ENCODE measurements at regions not wholly inside any gene's neighbourhood (a gene's known extent, or its start where the extent isn't known, plus 50 kb on each side); places are given as distances from the start of the nearest gene placed in this dataset.

DNA sequence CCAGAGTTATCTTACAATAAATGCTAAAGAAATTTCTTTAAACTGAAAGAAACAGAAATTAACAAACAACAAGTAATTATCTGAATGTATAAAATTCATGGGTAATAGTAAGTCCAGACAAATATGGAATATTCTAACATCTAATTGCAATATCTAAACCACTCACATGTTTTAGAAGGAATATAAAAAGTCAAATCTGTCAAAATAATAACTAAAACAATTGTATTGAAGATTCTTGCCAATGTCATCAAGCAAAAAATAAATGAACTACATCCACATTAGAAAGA is 942.9 kb upstream of the PCDH20 start:
- TF ChIP-seq ZBTB7A (IDR thresholded peaks at IDR 0.05; ENCODE audit: low read depth): no peak
- TF ChIP-seq TEAD4 (IDR thresholded peaks at IDR 0.05): no peak
- TF ChIP-seq, protein P1, sequence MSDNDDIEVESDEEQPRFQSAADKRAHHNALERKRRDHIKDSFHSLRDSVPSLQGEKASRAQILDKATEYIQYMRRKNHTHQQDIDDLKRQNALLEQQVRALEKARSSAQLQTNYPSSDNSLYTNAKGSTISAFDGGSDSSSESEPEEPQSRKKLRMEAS (IDR thresholded peaks at IDR 0.05): no peak
- no peak for TF ChIP-seq EGR1 (IDR thresholded peaks at IDR 0.05)
- TF ChIP-seq, protein P2, sequence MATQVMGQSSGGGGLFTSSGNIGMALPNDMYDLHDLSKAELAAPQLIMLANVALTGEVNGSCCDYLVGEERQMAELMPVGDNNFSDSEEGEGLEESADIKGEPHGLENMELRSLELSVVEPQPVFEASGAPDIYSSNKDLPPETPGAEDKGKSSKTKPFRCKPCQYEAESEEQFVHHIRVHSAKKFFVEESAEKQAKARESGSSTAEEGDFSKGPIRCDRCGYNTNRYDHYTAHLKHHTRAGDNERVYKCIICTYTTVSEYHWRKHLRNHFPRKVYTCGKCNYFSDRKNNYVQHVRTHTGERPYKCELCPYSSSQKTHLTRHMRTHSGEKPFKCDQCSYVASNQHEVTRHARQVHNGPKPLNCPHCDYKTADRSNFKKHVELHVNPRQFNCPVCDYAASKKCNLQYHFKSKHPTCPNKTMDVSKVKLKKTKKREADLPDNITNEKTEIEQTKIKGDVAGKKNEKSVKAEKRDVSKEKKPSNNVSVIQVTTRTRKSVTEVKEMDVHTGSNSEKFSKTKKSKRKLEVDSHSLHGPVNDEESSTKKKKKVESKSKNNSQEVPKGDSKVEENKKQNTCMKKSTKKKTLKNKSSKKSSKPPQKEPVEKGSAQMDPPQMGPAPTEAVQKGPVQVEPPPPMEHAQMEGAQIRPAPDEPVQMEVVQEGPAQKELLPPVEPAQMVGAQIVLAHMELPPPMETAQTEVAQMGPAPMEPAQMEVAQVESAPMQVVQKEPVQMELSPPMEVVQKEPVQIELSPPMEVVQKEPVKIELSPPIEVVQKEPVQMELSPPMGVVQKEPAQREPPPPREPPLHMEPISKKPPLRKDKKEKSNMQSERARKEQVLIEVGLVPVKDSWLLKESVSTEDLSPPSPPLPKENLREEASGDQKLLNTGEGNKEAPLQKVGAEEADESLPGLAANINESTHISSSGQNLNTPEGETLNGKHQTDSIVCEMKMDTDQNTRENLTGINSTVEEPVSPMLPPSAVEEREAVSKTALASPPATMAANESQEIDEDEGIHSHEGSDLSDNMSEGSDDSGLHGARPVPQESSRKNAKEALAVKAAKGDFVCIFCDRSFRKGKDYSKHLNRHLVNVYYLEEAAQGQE (IDR thresholded peaks at IDR 0.05; ENCODE audit: low read depth): no peak
- TF ChIP-seq TCF12 (IDR thresholded peaks at IDR 0.05; ENCODE audit: low read depth): no peak
- no peak for TF ChIP-seq FOXM1 (IDR thresholded peaks at IDR 0.05; ENCODE audit: borderline replicate concordance, low read depth)
- no peak for TF ChIP-seq EP300 (IDR thresholded peaks at IDR 0.05; ENCODE audit: borderline replicate concordance)
- no peak for TF ChIP-seq RAD21 (IDR thresholded peaks at IDR 0.05; ENCODE audit: low read depth)
- no peak for TF ChIP-seq YY1 (IDR thresholded peaks at IDR 0.05; ENCODE audit: low read depth)
- TF ChIP-seq, protein P3, sequence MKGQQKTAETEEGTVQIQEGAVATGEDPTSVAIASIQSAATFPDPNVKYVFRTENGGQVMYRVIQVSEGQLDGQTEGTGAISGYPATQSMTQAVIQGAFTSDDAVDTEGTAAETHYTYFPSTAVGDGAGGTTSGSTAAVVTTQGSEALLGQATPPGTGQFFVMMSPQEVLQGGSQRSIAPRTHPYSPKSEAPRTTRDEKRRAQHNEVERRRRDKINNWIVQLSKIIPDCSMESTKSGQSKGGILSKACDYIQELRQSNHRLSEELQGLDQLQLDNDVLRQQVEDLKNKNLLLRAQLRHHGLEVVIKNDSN (IDR thresholded peaks at IDR 0.05): no peak
- TF ChIP-seq NFIC (IDR thresholded peaks at IDR 0.05): no peak
- no peak for TF ChIP-seq CEBPB (IDR thresholded peaks at IDR 0.05)
- TF ChIP-seq CREB1 (IDR thresholded peaks at IDR 0.05; ENCODE audit: low read depth): no peak
- no peak for TF ChIP-seq TAF1 (IDR thresholded peaks at IDR 0.05; ENCODE audit: low read depth)

- TF ChIP-seq RAD21 (IDR thresholded peaks at IDR 0.05; ENCODE audit: low read depth): peak; percentile 97
- no peak for TF ChIP-seq TEAD4 (IDR thresholded peaks at IDR 0.05)
Observed at GRCh38 chr13:62357887-62358645, 942.4 kb upstream of the PCDH20 start.

GRCh38 chr13:62356977-62357376 is 941.3 kb upstream of the PCDH20 start:
- no peak for TF ChIP-seq EP300 (IDR thresholded peaks at IDR 0.05; ENCODE audit: borderline replicate concordance)
- no peak for TF ChIP-seq TEAD4 (IDR thresholded peaks at IDR 0.05)
- TF ChIP-seq ZBTB7A (IDR thresholded peaks at IDR 0.05; ENCODE audit: low read depth): no peak
- TF ChIP-seq NFIC (IDR thresholded peaks at IDR 0.05): no peak
- TF ChIP-seq TAF1 (IDR thresholded peaks at IDR 0.05; ENCODE audit: low read depth): no peak
- TF ChIP-seq YY1 (IDR thresholded peaks at IDR 0.05; ENCODE audit: low read depth): no peak
- TF ChIP-seq TCF12 (IDR thresholded peaks at IDR 0.05; ENCODE audit: low read depth): no peak
- TF ChIP-seq, protein P1 (IDR thresholded peaks at IDR 0.05): no peak
- no peak for TF ChIP-seq CEBPB (IDR thresholded peaks at IDR 0.05)
- TF ChIP-seq, protein P2 (IDR thresholded peaks at IDR 0.05; ENCODE audit: low read depth): no peak
- no peak for TF ChIP-seq FOXM1 (IDR thresholded peaks at IDR 0.05; ENCODE audit: borderline replicate concordance, low read depth)
- no peak for TF ChIP-seq RAD21 (IDR thresholded peaks at IDR 0.05; ENCODE audit: low read depth)
- TF ChIP-seq, protein P3 (IDR thresholded peaks at IDR 0.05): no peak
- no peak for TF ChIP-seq EGR1 (IDR thresholded peaks at IDR 0.05)
- TF ChIP-seq CREB1 (IDR thresholded peaks at IDR 0.05; ENCODE audit: low read depth): no peak

GRCh38 chr13:62337109-62337880 is 921.6 kb upstream of the PCDH20 start:
- TF ChIP-seq CEBPB (IDR thresholded peaks at IDR 0.05) (no peak), EP300 (IDR thresholded peaks at IDR 0.05; ENCODE audit: borderline replicate concordance) (no peak)
- TF ChIP-seq, protein P1 (IDR thresholded peaks at IDR 0.05): no peak

DNA sequence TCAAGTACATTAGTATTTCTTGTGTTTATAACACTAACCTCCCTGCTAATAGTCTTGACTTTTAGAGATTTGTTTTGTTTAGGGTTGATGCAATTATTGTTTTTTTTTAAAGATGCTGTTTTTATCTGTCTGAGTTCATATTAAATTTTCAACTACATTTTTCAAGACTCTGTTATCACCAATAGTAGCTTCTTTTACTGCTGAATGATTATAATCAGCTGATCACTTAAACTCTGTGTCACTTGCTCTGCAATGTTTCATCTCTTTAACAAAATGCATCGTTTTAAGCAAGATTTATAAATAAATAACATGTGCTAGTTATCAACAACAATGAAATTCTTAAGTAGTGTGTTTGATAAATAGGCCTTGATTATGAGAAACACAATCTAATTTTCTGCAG is 920.9 kb upstream of the PCDH20 start:
- TF ChIP-seq RAD21 (IDR thresholded peaks at IDR 0.05; ENCODE audit: low read depth): no peak
- TF ChIP-seq, protein P1 (IDR thresholded peaks at IDR 0.05): no peak
- no peak for TF ChIP-seq CEBPB (IDR thresholded peaks at IDR 0.05)
- TF ChIP-seq TAF1 (IDR thresholded peaks at IDR 0.05; ENCODE audit: low read depth): no peak
- no peak for TF ChIP-seq EP300 (IDR thresholded peaks at IDR 0.05; ENCODE audit: borderline replicate concordance)
